OCI-LY3 (cell line): ENCODE measurements at regions not wholly inside any gene's neighbourhood (a gene's known extent, or its start where the extent isn't known, plus 50 kb on each side); places are given as distances from the start of the nearest gene placed in this dataset.

Experiments
- EZH2phosphoT487 ChIP-seq: fragments of 200-600 bp; shearing (Covaris generic); IDR thresholded peaks from 2 replicates; pipeline ENCODE4 v1.6.1; 2018; ENCODE audit warnings: antibody characterized with exemption, mixed run types, low read depth
- TF ChIP-seq, protein P1 (sequence below): fragments of 200-600, 300-600 bp; sonication (generic); IDR thresholded peaks from 2 replicates; pipeline ENCODE4 v1.5.1; 2014; ENCODE audit warnings: antibody characterized with exemption, low read length, low read depth

DNA sequence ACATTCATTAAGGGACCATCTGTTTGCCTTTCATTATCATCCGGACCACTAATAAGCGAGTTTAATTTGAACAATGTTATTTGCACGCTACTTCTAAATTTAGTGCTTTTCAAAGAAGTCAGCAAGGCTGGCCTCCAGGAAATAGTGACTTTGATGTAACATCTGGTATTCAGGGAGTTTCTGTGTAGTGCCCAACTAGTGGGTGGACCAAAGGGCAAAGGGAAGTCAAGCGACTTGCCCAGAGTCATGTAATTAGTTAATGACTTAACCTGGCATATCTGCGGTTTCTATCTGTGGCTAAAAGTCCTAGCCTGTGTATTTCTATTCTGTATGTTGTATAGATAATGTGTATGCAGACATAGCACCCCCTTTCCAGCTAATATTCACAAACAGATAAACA, 56.3 kb upstream of the LCORL start:
- TF ChIP-seq, protein P1, sequence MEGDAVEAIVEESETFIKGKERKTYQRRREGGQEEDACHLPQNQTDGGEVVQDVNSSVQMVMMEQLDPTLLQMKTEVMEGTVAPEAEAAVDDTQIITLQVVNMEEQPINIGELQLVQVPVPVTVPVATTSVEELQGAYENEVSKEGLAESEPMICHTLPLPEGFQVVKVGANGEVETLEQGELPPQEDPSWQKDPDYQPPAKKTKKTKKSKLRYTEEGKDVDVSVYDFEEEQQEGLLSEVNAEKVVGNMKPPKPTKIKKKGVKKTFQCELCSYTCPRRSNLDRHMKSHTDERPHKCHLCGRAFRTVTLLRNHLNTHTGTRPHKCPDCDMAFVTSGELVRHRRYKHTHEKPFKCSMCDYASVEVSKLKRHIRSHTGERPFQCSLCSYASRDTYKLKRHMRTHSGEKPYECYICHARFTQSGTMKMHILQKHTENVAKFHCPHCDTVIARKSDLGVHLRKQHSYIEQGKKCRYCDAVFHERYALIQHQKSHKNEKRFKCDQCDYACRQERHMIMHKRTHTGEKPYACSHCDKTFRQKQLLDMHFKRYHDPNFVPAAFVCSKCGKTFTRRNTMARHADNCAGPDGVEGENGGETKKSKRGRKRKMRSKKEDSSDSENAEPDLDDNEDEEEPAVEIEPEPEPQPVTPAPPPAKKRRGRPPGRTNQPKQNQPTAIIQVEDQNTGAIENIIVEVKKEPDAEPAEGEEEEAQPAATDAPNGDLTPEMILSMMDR, result no peak
- no peak for TF ChIP-seq EZH2phosphoT487
